GM18858 (cell line): ENCODE measurements at regions not wholly inside any gene's neighbourhood (a gene's known extent, or its start where the extent isn't known, plus 50 kb on each side); places are given as distances from the start of the nearest gene placed in this dataset.

Experiments
- ATAC-seq: cut with Tn5 transposase; IDR thresholded peaks from one replicate; pipeline ENCODE4 v1.9.1; 2021; ENCODE audit not compliant: unreplicated experiment

DNA sequence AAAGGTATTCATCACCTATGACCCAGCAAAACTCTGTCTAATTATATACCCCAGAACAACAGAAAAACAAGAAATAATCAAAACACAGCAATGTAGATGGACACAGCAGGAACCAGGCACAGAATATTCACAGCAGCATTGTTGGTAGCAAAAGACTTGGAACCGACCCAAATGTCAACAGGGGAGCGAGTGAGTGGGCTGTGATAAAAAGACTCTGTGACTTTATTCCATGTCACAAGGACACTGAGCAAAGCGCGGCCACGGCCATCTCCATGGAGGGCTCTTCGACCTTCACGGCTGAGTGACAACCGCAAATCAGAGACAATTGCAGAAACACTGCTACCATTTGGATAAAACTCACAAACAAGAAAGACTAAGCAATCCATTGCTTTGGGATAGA, 1373.1 kb downstream of the TBC1D22A start:
- ATAC-seq = no peak

GRCh38 chr22:48125416-48125815, 1363.0 kb downstream of the TBC1D22A start:
- ATAC-seq = no peak

DNA sequence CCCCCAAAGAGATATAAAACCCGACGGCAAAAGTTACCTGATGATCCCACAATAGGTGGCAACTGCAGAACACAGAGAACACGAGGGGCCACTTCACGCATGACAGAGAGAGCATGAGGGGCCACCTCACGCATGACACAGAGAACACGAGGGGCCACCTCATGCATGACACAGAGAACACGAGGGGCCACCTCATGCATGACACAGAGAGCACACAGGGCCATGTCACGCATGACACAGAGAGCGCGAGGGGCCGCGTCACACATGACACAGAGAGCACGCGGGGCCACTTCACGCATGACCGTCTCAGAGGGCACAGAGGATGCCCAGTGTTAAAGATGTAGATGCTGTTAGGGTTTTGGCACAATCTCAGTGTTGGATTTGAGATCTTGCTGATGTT, 1359.5 kb downstream of the TBC1D22A start:
- ATAC-seq = no peak

- ATAC-seq = no peak
Measured at GRCh38 chr22:48118654-48119053, 1356.2 kb downstream of the TBC1D22A start.

- no peak for ATAC-seq
Measured at GRCh38 chr22:48116871-48117270, 1354.4 kb downstream of the TBC1D22A start.

DNA sequence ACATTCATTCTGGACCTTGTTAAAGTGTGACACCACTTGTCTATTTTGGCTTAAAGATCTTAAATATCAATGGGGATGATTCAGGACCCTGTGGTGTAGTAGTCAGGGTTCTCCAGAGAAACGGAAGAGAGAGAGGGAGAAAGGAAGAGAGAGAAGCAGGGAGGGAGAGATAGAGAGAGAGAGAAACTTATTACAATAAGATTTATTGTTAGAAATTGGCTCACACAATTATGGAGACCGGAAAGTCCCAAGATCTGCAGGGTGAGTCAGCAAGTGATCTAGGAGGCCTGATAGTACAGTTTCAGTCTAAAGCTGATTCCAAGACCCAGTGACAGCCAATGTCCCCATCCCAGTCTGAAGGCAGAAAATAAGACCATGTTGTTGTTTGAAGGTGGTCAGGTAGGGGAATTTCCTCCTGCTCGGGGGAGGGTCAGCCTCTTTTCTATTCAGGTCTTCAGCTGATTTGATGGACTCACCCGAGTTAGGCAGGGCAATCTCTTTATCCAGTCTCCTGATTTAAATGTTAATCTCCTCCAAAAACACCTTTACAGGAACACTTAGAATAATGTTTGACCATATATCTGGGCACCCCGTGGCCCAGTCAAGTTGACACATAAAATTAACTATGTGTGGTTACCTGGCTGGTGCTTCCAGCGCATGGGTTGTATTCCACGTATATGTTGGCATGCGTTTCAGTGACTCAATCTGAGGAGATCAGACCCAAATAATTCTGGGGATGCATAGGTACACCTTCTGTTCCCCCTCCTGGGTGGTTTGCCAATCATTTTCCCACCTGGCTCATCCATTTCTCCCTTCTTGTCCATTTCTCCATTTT, 1350.5 kb downstream of the TBC1D22A start:
- ATAC-seq = no peak

DNA sequence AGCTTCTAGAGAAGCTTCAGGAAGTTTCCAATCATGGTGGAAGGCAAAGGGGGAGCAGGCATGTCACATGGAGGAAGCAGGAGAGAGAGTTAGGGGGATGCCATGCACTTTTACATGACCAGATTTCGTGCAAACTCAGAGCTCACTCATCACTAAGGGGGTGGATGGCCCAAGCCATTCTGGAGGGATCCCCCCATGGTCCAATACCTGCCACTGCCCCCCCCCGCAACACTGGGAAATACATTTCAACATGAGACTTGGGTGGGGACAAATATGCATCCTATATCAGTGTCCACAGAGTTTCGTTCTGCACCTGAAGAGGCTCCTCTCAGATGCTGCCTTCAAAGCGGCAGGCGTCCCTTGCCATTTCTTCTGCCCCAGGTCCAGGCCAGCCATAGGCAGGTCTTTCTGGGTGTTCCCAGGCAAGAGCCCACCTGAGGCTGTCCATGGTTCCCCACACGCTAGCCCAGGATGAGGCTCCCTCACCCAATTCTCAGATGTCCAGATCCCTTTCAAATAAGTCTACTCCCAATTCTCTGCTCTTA, 1344.3 kb downstream of the TBC1D22A start:
- ATAC-seq = no peak

DNA sequence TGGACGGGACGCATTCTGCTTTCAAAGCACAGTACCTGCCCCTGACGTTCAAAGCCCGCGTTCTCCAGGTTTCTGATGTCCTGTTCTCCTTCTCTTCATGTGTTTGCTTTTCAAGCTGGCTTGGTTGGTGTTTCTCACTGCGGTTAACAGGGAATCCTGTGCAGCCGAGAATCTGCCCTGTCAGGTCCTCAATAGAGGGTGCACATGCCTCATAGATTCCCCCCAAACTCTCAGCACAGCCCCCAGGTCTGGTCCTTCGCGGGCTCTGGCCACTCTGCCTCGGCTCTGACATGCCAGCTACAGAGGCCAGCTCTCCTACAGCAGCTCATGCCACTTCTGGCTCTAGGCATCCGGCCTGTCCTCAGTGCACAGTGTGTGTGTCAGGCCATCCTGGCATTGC, 1343.8 kb downstream of the TBC1D22A start:
- no peak for ATAC-seq

- no peak for ATAC-seq
Measured at GRCh38 chr22:48105259-48105658, 1342.8 kb downstream of the TBC1D22A start.

DNA sequence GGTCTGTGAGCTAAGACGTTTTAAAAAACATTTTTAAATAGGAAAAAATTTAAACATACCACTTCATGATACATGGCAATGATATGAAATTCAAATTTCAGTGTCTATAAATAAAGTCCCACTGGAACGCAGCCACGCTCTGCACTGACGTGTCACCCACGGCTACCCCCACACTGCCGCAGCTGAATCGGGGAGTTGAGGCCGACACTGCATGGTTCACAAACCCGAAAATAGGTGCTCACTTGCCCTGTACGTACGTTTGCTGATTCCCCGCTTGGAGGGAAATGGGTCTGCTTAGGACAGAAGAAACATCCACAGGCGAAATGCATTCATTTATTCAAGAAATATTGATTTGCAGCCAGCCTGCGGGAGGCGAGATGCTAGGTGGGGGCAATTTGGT, 1342.3 kb downstream of the TBC1D22A start:
- no peak for ATAC-seq

DNA sequence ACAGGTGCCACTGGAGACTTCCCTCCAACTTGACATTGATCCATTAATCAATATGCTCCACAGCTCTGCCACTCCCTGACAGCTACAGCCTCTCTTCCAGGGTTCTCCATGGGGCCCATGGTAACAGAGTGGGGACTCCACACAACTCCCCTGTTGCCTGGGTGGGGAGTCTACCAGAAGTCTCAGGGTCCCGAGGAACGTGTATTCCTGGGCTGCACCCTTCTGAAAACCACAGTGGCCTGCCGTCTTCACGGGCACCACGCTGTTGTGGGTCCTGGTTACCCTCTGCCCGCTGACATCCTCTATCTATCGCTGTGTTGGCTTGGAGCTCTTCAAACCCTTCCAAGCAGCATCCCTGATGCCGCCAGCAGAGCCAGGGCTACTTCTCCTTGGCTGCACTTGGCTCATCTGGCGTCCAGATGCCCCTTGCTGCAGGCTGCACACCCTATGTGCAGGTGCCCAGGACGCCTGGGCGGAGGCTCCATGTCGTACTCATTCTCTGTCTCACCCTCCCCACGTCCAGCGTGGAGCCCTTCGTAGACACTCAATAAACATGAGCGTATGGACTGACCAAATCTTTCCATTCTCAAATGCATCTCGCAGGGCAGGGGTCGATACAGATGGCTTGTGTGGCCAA, 1341.8 kb downstream of the TBC1D22A start:
- no peak for ATAC-seq

GRCh38 chr22:48103126-48103875, 1340.9 kb downstream of the TBC1D22A start:
- ATAC-seq = no peak

DNA sequence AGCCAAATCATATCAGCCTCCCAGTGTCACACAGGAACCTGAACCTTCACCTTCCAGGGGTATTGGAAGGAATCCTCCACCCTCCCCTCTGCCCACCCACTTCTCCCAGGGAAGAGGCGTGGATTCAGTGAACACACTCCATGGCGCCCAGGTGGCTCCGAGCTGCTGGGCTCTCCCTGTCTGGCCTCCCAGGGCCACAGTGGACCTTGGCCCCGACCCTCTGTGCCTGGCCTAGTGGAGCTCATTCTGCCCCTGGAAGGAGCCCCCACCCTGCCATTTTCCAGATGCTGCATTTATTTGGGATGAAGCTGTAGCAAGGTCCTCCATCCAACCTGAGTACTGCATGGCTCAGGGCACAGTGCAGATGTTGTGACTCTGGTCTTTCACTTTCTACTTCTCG, 1340.1 kb downstream of the TBC1D22A start:
- no peak for ATAC-seq

- no peak for ATAC-seq
Measured at GRCh38 chr22:48101704-48102103, 1339.3 kb downstream of the TBC1D22A start.

DNA sequence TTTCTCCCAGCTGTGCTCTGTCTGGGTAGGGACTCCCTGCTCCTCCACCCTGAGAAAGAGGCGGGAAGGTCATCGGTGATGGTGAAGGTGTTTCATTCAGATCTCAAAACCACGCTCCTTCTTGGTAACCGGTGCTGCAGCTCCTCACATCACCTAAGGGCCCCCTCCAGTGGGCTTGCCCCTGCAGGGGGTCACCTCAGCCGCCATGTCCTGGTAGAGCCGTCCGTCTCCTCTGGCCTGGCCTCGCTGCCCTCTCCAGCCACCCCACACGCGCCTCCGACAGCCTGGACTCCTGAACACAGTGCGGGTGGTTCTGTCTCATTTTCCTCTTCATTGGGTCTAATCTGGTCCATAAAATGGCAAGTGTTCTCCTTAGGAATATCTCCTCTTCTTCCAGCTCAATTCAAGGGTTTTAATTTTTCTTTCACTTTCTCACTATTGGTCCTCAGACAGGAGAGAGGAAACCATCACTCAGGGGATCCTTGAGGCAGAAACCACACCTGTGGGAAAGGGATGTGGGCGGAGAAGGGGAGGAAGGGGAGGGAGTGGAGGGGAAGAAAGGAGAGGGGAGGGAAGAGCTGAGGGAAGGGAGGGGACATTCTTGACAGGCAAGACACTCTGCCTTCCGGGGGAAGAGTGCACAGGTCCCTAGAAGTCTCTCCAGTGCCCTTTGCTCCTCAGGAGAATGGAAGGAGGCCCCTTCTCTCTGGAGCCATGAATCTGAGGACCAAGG, 1338.4 kb downstream of the TBC1D22A start:
- ATAC-seq = no peak

- ATAC-seq = no peak
Measured at GRCh38 chr22:48099671-48100070, 1337.2 kb downstream of the TBC1D22A start.

DNA sequence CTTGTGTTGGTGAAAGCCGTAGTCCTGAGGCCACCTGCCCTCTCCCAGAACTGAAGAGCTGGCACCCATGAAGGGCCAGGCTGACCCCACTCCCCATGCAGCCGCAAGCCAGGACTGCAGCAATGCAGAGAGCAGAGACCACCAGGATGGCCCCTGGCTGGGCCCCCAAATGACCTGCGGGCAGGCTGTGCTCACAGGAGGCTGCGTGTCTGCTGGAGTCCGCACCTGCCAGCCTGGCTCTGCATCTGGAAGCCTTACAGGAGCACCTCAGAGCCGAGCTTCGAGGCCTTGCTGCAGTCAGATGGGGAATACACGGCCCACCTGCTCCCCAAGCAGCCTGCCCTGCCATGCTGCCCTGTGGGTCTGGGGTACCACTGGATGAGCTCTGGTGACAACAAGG, 1336.8 kb downstream of the TBC1D22A start:
- no peak for ATAC-seq

- peak; percentile 11 for ATAC-seq
Measured at GRCh38 chr22:48098921-48099245, 1336.4 kb downstream of the TBC1D22A start.

- ATAC-seq = peak; percentile 79
Measured at GRCh38 chr22:48098243-48098920, 1335.9 kb downstream of the TBC1D22A start.

- peak; percentile 16 for ATAC-seq
Measured at GRCh38 chr22:48097723-48098122, 1335.3 kb downstream of the TBC1D22A start.
